ENCODE measurements at regions not wholly inside any gene's neighbourhood (a gene's known extent, or its start where the extent isn't known, plus 50 kb on each side); places are given as distances from the start of the nearest gene placed in this dataset.

DNA sequence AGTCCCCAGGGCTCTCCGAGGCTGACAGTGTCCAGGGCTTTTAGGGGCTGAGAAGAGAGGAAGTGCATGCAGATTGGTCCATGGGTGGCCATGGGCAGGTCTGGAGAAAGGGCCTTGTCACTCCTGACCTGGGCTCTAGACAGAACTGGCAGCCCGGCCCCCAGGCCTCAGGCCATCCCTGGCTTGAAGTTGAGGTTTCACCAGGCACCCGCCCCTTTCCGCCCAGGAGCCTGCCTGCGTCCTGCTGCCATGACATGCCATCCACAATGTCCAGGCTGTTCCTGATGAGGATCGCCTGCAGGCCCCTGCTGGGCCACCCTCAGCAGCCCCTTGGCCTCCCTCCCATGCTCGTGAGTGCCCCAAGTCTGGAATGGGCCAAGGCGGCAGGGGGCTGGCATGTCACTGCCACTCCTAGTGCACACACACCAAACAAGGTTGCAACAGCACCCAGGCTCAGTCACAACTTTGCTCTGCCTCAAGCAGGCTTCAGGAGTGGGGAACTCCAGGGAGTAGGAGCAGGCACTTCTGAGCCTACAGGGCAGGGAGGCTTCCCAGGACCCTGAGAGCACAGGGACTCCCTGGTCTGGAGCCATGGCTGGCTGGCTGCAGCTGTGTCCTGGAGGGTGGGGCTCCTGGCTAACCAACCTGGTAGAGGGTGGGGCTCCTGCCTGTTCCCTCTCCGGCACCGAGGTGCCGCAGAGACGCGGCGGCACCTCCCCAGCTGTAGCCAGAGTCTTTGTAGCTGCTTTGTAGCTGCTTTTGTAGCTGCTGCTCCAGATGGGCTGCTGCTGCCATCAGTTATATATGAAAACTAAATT is 1457.1 kb upstream of the GBE1 start:
- no peak for TF ChIP-seq EZH2 (IDR thresholded peaks at IDR 0.05; ENCODE audit: insufficient read depth, poor library complexity, severe bottlenecking)
- TF ChIP-seq EZH2phosphoT487 (IDR thresholded peaks at IDR 0.05; ENCODE audit: insufficient read depth, low read depth) = no peak
